NCI-H345 (cell line): ENCODE measurements at regions not wholly inside any gene's neighbourhood (a gene's known extent, or its start where the extent isn't known, plus 50 kb on each side); places are given as distances from the start of the nearest gene placed in this dataset.
A peak's percentile ranks its signal among the peaks of the same experiment; 100 is the strongest.

ENCODE experiments used
- DNase-seq: peaks from one replicate; lab custom pipeline; 2025; lab: John Stamatoyannopoulos, UW

DNA sequence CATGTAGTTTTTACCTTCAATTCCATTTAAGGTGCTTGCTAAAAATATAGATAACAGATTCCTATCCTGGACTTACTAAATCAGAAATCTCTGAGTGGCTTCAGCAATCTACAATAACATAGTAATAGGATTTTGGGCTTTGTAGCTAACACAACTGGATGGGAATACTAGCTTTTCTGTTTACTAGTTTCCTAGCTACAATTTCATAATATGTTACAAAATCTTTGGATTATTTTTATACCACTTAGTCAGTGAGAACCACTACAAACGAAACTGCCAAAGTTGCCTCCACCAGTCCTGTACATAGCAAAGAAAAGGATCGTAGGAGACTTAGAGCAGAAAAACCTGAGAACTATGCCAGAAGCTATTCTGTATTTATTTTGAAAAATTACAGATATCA is 87.7 kb upstream of the ANO3 start:
- no peak for DNase-seq

DNA sequence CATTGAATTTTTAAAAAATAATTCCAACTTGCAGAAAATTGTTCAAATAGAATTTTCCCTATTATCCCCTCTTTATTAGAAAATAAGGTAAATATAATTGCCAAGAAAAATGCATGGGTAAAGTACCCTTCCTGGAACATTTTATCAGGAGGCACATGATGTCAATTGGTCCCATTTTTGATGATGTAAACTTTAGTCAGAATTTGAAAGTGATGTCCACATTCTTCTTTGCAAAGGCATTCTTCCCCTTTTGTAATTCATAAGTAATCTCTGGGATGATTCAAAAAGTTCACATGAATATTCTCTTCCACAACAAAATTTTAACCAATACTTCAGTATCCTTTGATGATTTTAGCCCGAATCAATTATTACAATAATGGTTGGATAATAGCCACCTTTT is 86.9 kb upstream of the ANO3 start:
- DNase-seq = no peak

DNA sequence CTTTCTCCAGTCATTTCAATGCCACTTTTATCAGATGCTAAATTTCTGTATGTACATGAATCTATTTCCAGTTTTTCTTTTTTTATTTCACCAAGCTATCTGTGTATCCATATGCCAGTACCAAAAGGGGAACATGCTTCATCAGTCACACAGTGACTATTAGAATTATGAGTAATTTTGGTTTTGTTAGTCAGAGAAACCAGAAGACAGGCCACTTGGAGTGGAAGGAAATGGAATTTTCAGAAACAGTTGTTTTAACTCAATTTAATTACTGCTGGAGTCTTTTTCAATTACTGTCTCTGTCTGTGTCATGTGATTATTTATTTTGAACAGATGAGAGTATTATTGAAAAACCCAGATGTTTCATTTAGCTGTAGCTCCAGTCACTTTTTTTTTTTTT is 84.6 kb upstream of the ANO3 start:
- DNase-seq = no peak

DNA sequence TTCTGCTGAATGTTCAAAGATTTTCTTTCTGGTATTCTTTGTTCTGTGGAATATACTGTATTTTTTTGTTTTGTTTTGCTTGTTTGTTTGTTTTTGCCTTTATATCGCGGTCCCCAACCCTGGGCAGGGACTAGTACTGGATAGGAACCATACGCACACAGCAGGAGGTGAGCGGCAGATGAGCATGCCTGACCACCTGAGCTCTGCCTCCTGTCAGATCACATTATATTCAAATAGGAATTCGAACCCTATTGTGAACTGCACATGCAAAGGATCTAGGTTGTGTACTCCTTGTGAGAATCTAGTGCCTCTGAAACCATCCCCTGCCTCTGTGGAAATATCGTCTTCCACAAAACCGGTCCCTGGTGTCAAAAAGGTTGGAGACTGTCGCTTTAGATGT is 83.3 kb upstream of the ANO3 start:
- DNase-seq = no peak

DNA sequence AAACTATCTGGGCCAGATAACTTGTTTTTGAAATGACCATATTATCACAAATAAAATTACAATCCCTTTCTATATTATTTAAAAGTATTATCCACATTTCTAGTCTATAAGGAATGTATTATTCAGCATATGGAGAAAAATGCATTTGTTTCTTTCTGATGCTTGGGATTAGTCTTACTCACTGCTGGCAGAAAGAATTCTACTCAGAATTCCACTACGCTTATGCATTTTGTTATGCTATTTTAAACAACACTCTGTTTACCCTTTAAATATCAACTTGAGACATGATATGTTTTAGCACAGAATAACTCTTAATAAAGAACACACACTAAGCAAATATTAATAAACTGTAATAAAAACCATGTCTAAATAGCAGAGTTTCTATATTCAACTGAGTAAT is 77.6 kb upstream of the ANO3 start:
- DNase-seq = no peak

DNA sequence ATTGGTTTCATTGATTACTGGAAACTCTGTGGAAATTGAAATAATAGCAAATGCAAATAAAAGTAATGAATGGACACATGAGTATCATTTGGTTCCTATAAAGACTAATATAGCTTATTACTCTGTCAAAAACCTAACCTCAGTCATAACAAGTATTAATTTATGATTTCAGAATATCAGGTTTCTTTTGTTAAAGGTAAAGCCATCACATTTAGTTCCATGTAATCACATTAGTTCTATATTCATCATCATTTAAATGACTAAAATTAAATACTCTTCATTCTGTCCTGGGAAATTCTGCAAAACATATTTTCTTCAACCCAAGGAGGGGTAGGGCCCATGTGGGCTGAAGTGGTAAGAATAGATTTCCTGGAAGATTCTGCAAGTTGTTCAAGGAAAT is 68.2 kb upstream of the ANO3 start:
- DNase-seq = no peak

DNA sequence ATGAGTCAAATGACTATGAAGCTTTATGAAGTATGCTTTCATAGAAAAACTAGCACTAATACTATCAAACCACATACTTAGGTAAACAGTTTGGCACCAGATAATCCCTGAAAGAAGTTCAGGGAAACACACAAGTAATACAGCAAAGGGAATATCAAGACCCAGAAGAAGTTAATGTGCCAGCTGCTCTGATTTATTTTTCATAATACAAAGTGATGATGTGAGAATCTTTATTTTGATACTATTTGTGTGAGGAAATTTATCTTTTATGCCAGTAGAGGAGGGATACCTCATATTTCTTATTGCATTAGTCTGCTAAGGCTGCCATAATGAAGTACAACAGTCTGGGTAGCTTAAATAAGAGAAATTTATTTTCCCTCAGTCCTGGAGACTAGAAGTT is 67.7 kb upstream of the ANO3 start:
- no peak for DNase-seq

DNA sequence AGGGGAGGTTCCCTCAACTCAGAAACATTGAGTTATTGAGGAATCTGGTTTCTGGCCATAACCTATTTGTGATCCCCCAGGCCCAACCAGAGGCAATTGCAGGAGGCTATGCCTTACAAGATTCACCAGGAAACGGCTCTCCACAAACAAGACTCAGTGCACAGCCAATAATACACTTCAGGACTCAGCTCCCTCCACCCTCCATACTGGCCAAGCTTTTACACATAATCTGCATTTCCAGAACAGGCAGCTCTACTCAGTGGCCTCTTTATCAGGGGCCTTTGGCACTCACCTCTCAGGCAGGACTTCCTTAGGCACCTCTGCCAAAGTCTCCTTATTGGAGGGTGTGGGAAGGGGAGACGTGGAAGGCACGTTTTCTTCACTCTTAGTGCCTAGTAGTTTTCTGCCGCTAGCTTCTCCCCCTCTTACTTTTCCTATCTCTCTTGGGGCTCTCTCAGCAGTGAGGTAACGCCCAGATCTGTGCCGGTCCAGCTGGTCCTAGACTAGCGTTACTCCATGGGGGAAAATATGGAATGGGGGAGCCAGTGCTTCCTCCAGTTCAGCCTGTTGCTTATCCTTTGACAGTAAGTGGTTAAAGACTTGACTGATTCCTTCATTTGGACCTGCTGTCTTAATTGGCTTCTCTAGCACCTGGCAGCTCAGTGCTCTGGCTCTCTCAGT is 62.8 kb upstream of the ANO3 start:
- DNase-seq = no peak

DNA sequence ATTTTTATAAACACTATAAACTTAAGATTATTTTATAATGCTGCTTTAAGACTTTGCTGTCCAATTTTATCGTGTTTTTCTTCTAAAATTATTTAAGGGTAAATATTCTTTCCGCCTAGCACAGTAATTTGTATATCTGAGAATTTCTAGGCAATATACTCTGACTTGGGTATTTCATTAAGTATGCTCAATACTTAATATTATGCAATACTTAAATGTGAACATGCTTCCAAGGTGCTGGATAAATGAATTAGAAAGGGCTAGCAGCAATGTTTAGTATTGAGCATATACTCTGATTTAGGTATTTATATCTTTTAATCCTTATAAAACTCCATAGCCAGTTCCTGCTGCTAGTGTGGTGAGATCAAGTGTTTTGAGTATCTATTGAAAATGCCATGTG is 60.3 kb upstream of the ANO3 start:
- no peak for DNase-seq

DNA sequence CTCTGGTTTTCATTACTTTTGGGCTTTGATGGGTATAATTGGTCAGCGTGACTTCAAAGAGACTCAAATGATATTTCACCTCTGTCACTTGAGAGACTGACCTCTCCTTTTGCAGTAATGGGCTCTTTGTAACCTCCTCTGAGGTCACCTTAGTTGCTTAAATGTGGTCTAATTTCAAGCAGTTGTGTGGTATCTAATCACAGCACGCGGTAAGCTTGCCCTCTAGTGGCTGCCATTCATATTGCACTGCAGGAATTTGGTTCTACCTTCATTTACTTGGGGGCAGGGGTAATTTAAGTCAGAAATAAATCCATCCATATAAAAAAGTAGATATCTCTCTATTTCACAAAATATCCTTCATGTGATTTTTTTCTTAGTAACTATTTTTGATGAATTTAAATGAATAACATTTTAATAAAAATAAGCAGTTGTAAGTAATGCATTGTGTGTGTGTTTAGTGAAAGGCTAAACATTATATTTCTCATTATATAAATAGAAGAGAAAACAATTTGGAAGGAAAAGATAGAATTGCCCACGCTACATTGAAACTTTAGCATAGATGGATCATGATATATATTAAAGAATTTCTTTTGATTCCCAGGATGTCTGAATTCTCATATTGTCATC is 55.0 kb upstream of the ANO3 start:
- peak; percentile 68 for DNase-seq

DNA sequence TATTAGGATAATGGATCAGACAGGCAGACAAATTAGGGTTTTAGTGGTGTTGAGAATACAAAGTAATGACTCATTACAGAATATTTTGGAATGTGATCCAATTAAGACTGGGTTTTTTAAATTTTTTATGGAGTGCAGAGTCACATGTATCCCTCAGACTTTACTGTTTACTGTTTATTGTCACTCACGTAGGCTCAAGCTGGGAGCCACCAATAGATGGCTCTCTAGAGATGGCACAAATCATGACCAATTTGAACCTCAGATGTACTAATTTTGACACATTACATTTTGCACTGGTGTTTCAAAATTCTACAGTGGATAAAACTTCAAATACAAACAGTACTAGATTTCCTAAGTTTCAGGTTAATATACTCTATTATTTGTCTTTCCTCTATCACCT is 53.6 kb upstream of the ANO3 start:
- no peak for DNase-seq
